ENCODE measurements at regions not wholly inside any gene's neighbourhood (a gene's known extent, or its start where the extent isn't known, plus 50 kb on each side); places are given as distances from the start of the nearest gene placed in this dataset.

DNA sequence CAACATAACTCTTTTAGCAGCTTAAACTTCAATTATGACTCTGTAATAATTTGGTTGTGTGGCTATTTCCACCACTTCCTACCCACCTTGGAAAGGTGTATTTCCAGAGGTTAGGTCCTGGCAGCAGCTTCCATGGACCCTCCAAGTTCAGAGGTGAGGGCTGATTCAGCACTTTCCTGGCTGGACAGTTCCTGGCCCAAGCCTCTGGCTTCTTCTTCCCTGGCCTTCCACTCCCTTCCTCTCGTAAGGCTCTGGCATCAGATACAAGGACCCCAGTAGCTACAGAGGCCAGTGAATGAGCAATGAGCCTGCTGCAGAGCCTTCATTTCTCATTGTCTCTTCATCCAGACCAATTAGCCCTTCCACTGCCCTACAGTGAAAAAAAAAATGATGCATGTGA is 98.1 kb upstream of the KIRREL3 start:
- no peaks in the 10 kb centered on the region for H3K36me3 ChIP-seq (ENCODE audit: control insufficient read depth in 2 of 2, insufficient read depth in 2 of 2, low read length in 1 of 2)
- H3K27ac ChIP-seq (ENCODE audit: low read depth in 2 of 2, low read length in 1 of 2), result no peak overlapping the region
- 34 to 54% methylated on average over 1 of the region's 1 CpG for WGBS, 2 donors
- no peaks in the 10 kb centered on the region for H3K4me1 ChIP-seq (ENCODE audit: control insufficient read depth in 2 of 2, insufficient read depth in 2 of 2, low read length in 1 of 2)
- no peak overlapping the region for H3K4me3 ChIP-seq (ENCODE audit: low read depth in 1 of 2, low read length in 2 of 2)
- H3K27me3 ChIP-seq (ENCODE audit: control insufficient read depth in 1 of 2, insufficient read depth in 2 of 2, low read length in 2 of 2), result no peaks in the 10 kb centered on the region
- H3K9me3 ChIP-seq (ENCODE audit: control insufficient read depth in 2 of 2, insufficient read depth in 1 of 2, low read depth in 1 of 2, low read length in 1 of 2), result no peaks in the 10 kb centered on the region

DNA sequence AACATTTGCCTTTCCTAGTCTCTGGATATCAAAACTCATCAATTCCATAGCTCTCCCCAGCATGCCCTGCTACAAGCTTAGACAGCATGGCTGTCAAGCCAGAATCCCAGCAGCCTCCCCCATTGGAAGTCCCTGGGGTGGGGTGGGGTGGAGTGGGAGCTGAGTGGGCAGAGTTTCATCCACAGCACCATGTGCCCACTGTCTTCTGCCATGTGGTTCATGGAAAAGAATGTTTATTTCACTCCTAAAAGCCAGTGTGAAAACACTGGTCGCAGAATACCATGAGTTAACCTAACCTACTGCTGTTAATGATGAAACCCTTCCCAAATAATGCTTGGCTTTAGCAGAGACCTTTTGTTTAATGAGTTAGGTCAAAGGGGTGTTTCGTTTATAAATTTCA is 80.2 kb upstream of the KIRREL3 start:
- no peak overlapping the region for H3K27ac ChIP-seq (ENCODE audit: low read depth in 2 of 2, low read length in 1 of 2)
- H3K27me3 ChIP-seq (ENCODE audit: control insufficient read depth in 1 of 2, insufficient read depth in 2 of 2, low read length in 2 of 2), result no peaks in the 10 kb centered on the region
- 42 to 58% methylated on average over 2 of the region's 2 CpGs for WGBS, 2 donors
- no peak overlapping the region for H3K4me3 ChIP-seq (ENCODE audit: low read depth in 1 of 2, low read length in 2 of 2)
- no peaks in the 10 kb centered on the region for H3K36me3 ChIP-seq (ENCODE audit: control insufficient read depth in 2 of 2, insufficient read depth in 2 of 2, low read length in 1 of 2)
- H3K4me1 ChIP-seq (ENCODE audit: control insufficient read depth in 2 of 2, insufficient read depth in 2 of 2, low read length in 1 of 2), result no peaks in the 10 kb centered on the region
- no peaks in the 10 kb centered on the region for H3K9me3 ChIP-seq (ENCODE audit: control insufficient read depth in 2 of 2, insufficient read depth in 1 of 2, low read depth in 1 of 2, low read length in 1 of 2)

DNA sequence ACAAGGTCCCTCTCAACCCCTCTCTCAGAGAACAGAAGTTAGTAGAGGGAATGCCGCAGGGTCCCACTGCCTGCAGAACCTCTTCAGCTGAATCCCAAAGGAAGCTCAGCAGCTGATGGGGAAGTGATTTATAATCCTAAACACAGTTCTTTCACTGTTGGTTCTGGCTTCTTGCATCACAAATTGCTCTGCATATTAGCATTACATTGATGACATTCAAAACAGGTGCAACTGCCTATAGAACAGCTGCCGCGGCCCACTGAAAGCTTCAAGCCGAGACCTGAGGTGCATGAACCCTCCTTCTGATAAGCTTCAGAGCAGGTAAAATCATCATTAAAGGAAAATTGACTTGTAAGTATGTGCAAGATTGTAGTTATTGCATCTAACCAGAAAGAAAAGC is 75.2 kb upstream of the KIRREL3 start:
- Histone ChIP-seq H3K4me3 (ENCODE audit: low read depth in 1 of 2, low read length in 2 of 2) (no peak overlapping the region), H3K4me1 (ENCODE audit: control insufficient read depth in 2 of 2, insufficient read depth in 2 of 2, low read length in 1 of 2) (no peaks in the 10 kb centered on the region), H3K27ac (ENCODE audit: low read depth in 2 of 2, low read length in 1 of 2) (no peak overlapping the region), H3K36me3 (ENCODE audit: control insufficient read depth in 2 of 2, insufficient read depth in 2 of 2, low read length in 1 of 2) (no peaks in the 10 kb centered on the region), H3K9me3 (ENCODE audit: control insufficient read depth in 2 of 2, insufficient read depth in 1 of 2, low read depth in 1 of 2, low read length in 1 of 2) (no peaks in the 10 kb centered on the region), H3K27me3 (ENCODE audit: control insufficient read depth in 1 of 2, insufficient read depth in 2 of 2, low read length in 2 of 2) (no peaks in the 10 kb centered on the region)
- WGBS, 2 donors, result 83 to 87% methylated on average over 4 of the region's 4 CpGs

DNA sequence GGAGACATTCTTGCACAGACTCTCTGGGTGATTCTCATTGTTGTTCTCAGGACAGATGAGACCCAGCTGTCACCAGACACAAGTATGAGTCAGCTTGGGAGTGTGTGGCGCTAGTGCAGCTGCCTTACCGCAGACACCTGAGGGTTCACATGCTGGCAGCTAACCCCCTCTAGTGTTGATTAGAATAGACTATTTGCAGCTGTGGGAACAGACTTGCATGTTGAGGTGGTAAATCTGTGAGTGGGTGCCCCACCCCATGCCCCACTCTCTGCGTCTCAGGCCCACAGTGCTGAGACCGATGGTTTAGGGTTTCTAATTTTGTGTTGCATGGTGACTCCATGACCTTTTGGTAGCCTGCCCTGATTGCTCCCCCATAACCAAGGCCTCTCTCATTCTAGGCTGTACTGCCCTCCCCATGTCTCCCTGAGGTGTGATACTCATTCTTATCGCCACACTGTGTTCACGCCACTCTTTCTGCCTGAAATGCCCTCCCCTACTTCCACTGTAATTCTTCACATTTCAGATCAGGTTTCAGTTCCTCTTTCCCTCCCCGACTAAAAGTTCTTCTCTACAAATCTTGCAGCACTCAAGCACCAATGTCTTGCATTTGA is 73.7 kb upstream of the KIRREL3 start:
- WGBS, 2 donors, result 63 to 64% methylated on average over 7 of the region's 7 CpGs
- Histone ChIP-seq H3K4me1 (ENCODE audit: control insufficient read depth in 2 of 2, insufficient read depth in 2 of 2, low read length in 1 of 2) (no peaks in the 10 kb centered on the region), H3K36me3 (ENCODE audit: control insufficient read depth in 2 of 2, insufficient read depth in 2 of 2, low read length in 1 of 2) (no peaks in the 10 kb centered on the region), H3K27ac (ENCODE audit: low read depth in 2 of 2, low read length in 1 of 2) (no peak overlapping the region), H3K27me3 (ENCODE audit: control insufficient read depth in 1 of 2, insufficient read depth in 2 of 2, low read length in 2 of 2) (no peaks in the 10 kb centered on the region), H3K4me3 (ENCODE audit: low read depth in 1 of 2, low read length in 2 of 2) (no peak overlapping the region), H3K9me3 (ENCODE audit: control insufficient read depth in 2 of 2, insufficient read depth in 1 of 2, low read depth in 1 of 2, low read length in 1 of 2) (no peaks in the 10 kb centered on the region)

DNA sequence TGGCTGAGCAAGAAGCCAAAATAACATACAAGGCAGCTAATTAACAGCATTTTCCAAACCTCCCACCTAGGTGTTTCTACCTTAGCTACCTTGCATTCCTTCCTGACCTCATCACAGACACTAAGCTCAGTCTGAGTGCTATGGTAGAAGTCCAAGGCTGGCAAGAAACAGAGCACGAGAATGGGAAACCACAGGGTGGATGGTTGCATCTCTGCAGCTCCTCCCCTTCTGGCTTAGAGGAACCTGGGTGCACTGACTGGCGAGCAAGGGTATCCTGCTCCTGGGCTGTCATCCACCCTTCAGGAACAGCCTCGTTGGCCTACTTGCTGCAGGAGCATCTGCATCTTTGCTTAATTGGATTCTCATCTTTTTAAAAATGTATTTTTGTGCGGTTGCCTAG is 73.1 kb upstream of the KIRREL3 start:
- no peaks in the 10 kb centered on the region for H3K4me1 ChIP-seq (ENCODE audit: control insufficient read depth in 2 of 2, insufficient read depth in 2 of 2, low read length in 1 of 2)
- WGBS, 2 donors, result 53 to 60% methylated on average over 4 of the region's 4 CpGs
- H3K36me3 ChIP-seq (ENCODE audit: control insufficient read depth in 2 of 2, insufficient read depth in 2 of 2, low read length in 1 of 2), result no peaks in the 10 kb centered on the region
- H3K27ac ChIP-seq (ENCODE audit: low read depth in 2 of 2, low read length in 1 of 2), result no peak overlapping the region
- H3K9me3 ChIP-seq (ENCODE audit: control insufficient read depth in 2 of 2, insufficient read depth in 1 of 2, low read depth in 1 of 2, low read length in 1 of 2), result no peaks in the 10 kb centered on the region
- no peaks in the 10 kb centered on the region for H3K27me3 ChIP-seq (ENCODE audit: control insufficient read depth in 1 of 2, insufficient read depth in 2 of 2, low read length in 2 of 2)
- H3K4me3 ChIP-seq (ENCODE audit: low read depth in 1 of 2, low read length in 2 of 2), result no peak overlapping the region

DNA sequence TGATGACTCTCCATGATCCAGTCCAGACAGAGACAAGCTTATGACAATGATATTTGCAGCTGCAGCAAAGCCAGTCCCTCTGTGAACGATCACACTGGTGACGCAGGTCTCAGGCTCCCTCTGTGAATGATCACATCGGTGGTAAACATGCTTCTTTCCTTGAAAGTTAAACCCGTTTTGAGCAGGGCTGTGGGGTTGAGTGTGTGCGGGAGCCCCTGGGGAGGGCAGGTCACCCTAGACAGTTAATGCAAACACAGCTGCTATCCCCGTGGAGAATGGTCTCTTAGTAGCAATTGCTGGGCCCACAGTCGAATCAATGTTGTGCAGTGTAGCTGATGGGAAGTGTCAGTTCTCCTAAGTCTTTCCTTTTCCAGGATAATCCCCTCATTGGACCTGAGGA is 71.0 kb upstream of the KIRREL3 start:
- whole genome bisulfite sequencing, 2 donors, result 35 to 46% methylated on average over 7 of the region's 7 CpGs
- no peak overlapping the region for H3K27ac ChIP-seq (ENCODE audit: low read depth in 2 of 2, low read length in 1 of 2)

DNA sequence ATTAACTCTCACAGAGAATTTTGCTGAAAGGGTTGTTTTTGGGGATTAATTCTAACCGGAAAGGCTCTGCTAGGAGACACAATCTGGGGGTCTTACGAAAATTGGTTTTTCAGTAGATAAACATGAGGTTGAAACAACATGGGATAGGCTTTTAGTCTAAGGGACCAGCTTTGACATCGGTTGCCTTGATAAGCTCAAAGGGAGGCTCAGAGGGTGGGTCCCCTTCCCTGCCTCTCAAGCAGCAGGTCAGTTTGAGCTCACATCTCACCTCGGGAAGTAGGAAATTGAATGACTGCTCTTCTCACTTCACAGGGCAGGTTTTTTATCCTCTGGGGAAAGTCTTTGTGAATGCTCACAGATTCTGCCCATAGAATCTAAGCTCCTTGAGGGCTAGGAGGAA is 70.2 kb upstream of the KIRREL3 start:
- H3K27me3 ChIP-seq (ENCODE audit: control insufficient read depth in 1 of 2, insufficient read depth in 2 of 2, low read length in 2 of 2), result no peaks in the 10 kb centered on the region
- no peaks in the 10 kb centered on the region for H3K4me1 ChIP-seq (ENCODE audit: control insufficient read depth in 2 of 2, insufficient read depth in 2 of 2, low read length in 1 of 2)
- 80 to 83% methylated on average over 4 of the region's 4 CpGs for WGBS, 2 donors
- H3K4me3 ChIP-seq (ENCODE audit: low read depth in 1 of 2, low read length in 2 of 2), result no peak overlapping the region
- no peaks in the 10 kb centered on the region for H3K9me3 ChIP-seq (ENCODE audit: control insufficient read depth in 2 of 2, insufficient read depth in 1 of 2, low read depth in 1 of 2, low read length in 1 of 2)
- no peak overlapping the region for H3K27ac ChIP-seq (ENCODE audit: low read depth in 2 of 2, low read length in 1 of 2)
- H3K36me3 ChIP-seq (ENCODE audit: control insufficient read depth in 2 of 2, insufficient read depth in 2 of 2, low read length in 1 of 2), result no peaks in the 10 kb centered on the region

More for the DNA sequence above, 71.0 kb upstream of the KIRREL3 start:
- no peaks in the 10 kb centered on the region for H3K4me1 ChIP-seq (ENCODE audit: control insufficient read depth in 2 of 2, insufficient read depth in 2 of 2, low read length in 1 of 2)
- no peaks in the 10 kb centered on the region for H3K9me3 ChIP-seq (ENCODE audit: control insufficient read depth in 2 of 2, insufficient read depth in 1 of 2, low read depth in 1 of 2, low read length in 1 of 2)
- no peaks in the 10 kb centered on the region for H3K27me3 ChIP-seq (ENCODE audit: control insufficient read depth in 1 of 2, insufficient read depth in 2 of 2, low read length in 2 of 2)
- no peaks in the 10 kb centered on the region for H3K36me3 ChIP-seq (ENCODE audit: control insufficient read depth in 2 of 2, insufficient read depth in 2 of 2, low read length in 1 of 2)
- no peak overlapping the region for H3K4me3 ChIP-seq (ENCODE audit: low read depth in 1 of 2, low read length in 2 of 2)

DNA sequence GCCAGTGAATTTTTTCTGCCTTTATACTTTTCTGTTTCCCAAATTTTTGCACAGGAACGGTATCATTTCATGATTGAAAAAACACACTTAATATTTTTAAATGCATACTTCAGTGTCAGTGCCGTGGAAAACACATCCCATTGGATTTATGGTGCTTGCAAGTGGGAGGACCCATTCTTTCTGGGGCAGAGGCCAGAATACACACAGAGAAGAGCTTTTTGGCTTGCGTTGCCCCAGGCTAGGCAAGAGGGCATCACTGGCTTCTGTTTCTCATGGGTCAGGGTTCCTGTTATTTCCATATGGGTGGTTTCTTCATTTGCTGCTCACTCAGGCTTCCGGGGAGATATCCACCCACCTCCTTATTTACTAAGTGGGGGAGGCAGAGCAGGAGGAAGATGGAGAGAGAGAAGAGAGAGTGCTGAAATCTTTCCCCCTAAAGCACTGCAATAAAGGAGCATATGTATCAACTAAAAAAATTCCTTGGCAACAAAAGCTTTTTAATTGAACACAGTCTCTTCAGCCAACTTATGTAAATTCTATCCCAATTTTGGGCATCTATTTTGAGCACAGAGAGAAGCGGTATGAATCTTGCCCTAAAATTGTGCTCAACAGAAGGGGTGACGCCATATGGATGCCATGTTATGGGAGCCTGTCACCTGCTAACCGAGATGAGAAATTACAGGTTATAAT is 66.0 kb upstream of the KIRREL3 start:
- no peak overlapping the region for H3K4me3 ChIP-seq (ENCODE audit: low read depth in 1 of 2, low read length in 2 of 2)
- no peaks in the 10 kb centered on the region for H3K27me3 ChIP-seq (ENCODE audit: control insufficient read depth in 1 of 2, insufficient read depth in 2 of 2, low read length in 2 of 2)
- H3K27ac ChIP-seq (ENCODE audit: low read depth in 2 of 2, low read length in 1 of 2), result no peak overlapping the region
- WGBS, 2 donors, result 67 to 69% methylated on average over 7 of the region's 7 CpGs
- H3K36me3 ChIP-seq (ENCODE audit: control insufficient read depth in 2 of 2, insufficient read depth in 2 of 2, low read length in 1 of 2), result no peaks in the 10 kb centered on the region
- H3K4me1 ChIP-seq (ENCODE audit: control insufficient read depth in 2 of 2, insufficient read depth in 2 of 2, low read length in 1 of 2), result no peaks in the 10 kb centered on the region
- no peaks in the 10 kb centered on the region for H3K9me3 ChIP-seq (ENCODE audit: control insufficient read depth in 2 of 2, insufficient read depth in 1 of 2, low read depth in 1 of 2, low read length in 1 of 2)

DNA sequence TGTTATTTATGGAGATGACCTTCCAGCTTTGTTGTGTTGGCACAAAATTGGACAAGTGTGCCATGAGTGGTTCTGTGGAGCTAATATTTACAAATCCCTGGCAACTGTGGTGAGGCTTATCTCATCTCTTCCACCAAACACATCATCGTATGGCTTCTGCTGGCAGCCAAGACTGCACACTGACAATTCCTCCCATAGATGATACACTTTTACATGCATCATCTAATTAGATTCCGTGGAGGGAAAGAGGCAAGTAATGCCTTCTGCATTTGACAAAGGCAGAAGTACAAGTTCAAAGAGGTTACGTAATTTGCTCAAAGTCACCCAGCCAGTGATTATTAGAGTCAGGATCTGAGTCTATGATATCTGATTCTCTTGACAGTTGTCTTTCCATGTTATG is 62.7 kb upstream of the KIRREL3 start:
- H3K36me3 ChIP-seq (ENCODE audit: control insufficient read depth in 2 of 2, insufficient read depth in 2 of 2, low read length in 1 of 2), result no peaks in the 10 kb centered on the region
- no peak overlapping the region for H3K4me3 ChIP-seq (ENCODE audit: low read depth in 1 of 2, low read length in 2 of 2)
- 74 to 78% methylated on average over 3 of the region's 3 CpGs for WGBS, 2 donors
- no peaks in the 10 kb centered on the region for H3K4me1 ChIP-seq (ENCODE audit: control insufficient read depth in 2 of 2, insufficient read depth in 2 of 2, low read length in 1 of 2)
- no peaks in the 10 kb centered on the region for H3K9me3 ChIP-seq (ENCODE audit: control insufficient read depth in 2 of 2, insufficient read depth in 1 of 2, low read depth in 1 of 2, low read length in 1 of 2)
- H3K27me3 ChIP-seq (ENCODE audit: control insufficient read depth in 1 of 2, insufficient read depth in 2 of 2, low read length in 2 of 2), result no peaks in the 10 kb centered on the region
- no peak overlapping the region for H3K27ac ChIP-seq (ENCODE audit: low read depth in 2 of 2, low read length in 1 of 2)

DNA sequence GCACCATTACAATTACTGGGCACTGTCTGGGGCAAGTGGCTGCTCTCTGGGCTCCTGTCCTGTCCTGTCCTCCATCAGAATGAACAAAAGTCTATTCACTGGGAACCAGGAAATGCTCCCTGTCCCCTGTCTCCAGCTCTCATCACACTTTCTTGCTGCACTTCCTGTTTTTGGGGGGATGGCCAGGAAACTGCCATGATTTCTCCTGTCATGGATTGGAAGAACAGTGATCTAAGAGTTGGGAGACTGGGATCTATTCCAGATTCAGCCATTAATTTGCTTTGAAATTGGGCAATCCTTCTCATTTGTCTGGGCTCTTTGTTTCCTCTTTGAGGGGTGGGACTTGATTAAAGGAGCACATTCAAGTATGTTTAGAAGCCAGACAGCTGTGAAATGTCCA is 61.4 kb upstream of the KIRREL3 start:
- no peak overlapping the region for H3K4me3 ChIP-seq (ENCODE audit: low read depth in 1 of 2, low read length in 2 of 2)
- H3K9me3 ChIP-seq (ENCODE audit: control insufficient read depth in 2 of 2, insufficient read depth in 1 of 2, low read depth in 1 of 2, low read length in 1 of 2), result no peaks in the 10 kb centered on the region
- no peaks in the 10 kb centered on the region for H3K4me1 ChIP-seq (ENCODE audit: control insufficient read depth in 2 of 2, insufficient read depth in 2 of 2, low read length in 1 of 2)
- H3K27me3 ChIP-seq (ENCODE audit: control insufficient read depth in 1 of 2, insufficient read depth in 2 of 2, low read length in 2 of 2), result no peaks in the 10 kb centered on the region
- no peak overlapping the region for H3K27ac ChIP-seq (ENCODE audit: low read depth in 2 of 2, low read length in 1 of 2)
- H3K36me3 ChIP-seq (ENCODE audit: control insufficient read depth in 2 of 2, insufficient read depth in 2 of 2, low read length in 1 of 2), result no peaks in the 10 kb centered on the region

Data from esophagus (tissue), 2 donors.